ENCODE measurements at regions not wholly inside any gene's neighbourhood (a gene's known extent, or its start where the extent isn't known, plus 50 kb on each side); places are given as distances from the start of the nearest gene placed in this dataset.

- TF ChIP-seq CTCF (IDR thresholded peaks at IDR 0.05) (no peak), POLR2A (IDR thresholded peaks at IDR 0.05) (no peak)
Measured at GRCh38 chr4:65798498-65799127, 128.3 kb upstream of the EPHA5 start.

Data from uterus (tissue), 2 donors.